HG03097 (cell line): ENCODE measurements at regions not wholly inside any gene's neighbourhood (a gene's known extent, or its start where the extent isn't known, plus 50 kb on each side); places are given as distances from the start of the nearest gene placed in this dataset.

Experiments used
- ATAC-seq: cut with Tn5 transposase; IDR thresholded peaks from one replicate; pipeline ENCODE4 v1.9.1; 2021; ENCODE audit not compliant: unreplicated experiment, low FRiP score

GRCh38 chr2:14684516-14684915 lies 52.0 kb downstream of the LRATD1 start:
- ATAC-seq = no peak

GRCh38 chr2:14690926-14691325 lies 58.4 kb downstream of the LRATD1 start:
- no peak for ATAC-seq

- ATAC-seq = no peak
Observed at GRCh38 chr2:14693874-14694273, 61.4 kb downstream of the LRATD1 start.

- ATAC-seq = no peak
Observed at GRCh38 chr2:14700753-14701152, 68.2 kb downstream of the LRATD1 start.

GRCh38 chr2:14702258-14702657 lies 69.7 kb downstream of the LRATD1 start:
- no peak for ATAC-seq

GRCh38 chr2:14706201-14706600 lies 73.7 kb downstream of the LRATD1 start:
- no peak for ATAC-seq

- ATAC-seq = no peak
Observed at GRCh38 chr2:14712111-14712510, 79.6 kb downstream of the LRATD1 start.

GRCh38 chr2:14713248-14713647 lies 80.7 kb downstream of the LRATD1 start:
- no peak for ATAC-seq

GRCh38 chr2:14715600-14715999 lies 83.1 kb downstream of the LRATD1 start:
- ATAC-seq = no peak

GRCh38 chr2:14716319-14716718 lies 83.8 kb downstream of the LRATD1 start:
- no peak for ATAC-seq

- ATAC-seq = no peak
Observed at GRCh38 chr2:14717131-14717530, 84.6 kb downstream of the LRATD1 start.

GRCh38 chr2:14720319-14720718 lies 87.8 kb downstream of the LRATD1 start:
- ATAC-seq = no peak

- ATAC-seq = no peak
Observed at GRCh38 chr2:14720739-14721138, 88.2 kb downstream of the LRATD1 start.

GRCh38 chr2:14722904-14723570 lies 90.5 kb downstream of the LRATD1 start:
- ATAC-seq = no peak

- no peak for ATAC-seq
Observed at GRCh38 chr2:14723684-14724083, 91.2 kb downstream of the LRATD1 start.

GRCh38 chr2:14735696-14736095 lies 103.2 kb downstream of the LRATD1 start:
- no peak for ATAC-seq

- ATAC-seq = no peak
Observed at GRCh38 chr2:14737201-14737600, 104.7 kb downstream of the LRATD1 start.

GRCh38 chr2:14743861-14744260 lies 111.3 kb downstream of the LRATD1 start:
- ATAC-seq = no peak

GRCh38 chr2:14745288-14746076 lies 113.0 kb downstream of the LRATD1 start:
- ATAC-seq = no peak

GRCh38 chr2:14746133-14746532 lies 113.6 kb downstream of the LRATD1 start:
- ATAC-seq = no peak

GRCh38 chr2:14747447-14747846 lies 114.9 kb downstream of the LRATD1 start:
- no peak for ATAC-seq

- no peak for ATAC-seq
Observed at GRCh38 chr2:14749884-14750283, 117.4 kb downstream of the LRATD1 start.
